D721Med (cell line): ENCODE measurements at regions not wholly inside any gene's neighbourhood (a gene's known extent, or its start where the extent isn't known, plus 50 kb on each side); places are given as distances from the start of the nearest gene placed in this dataset.
"Not testable (repeated sequence)": the region's sequence is repeated elsewhere in the genome, so short reads cannot be mapped to it uniquely, and the experiment has no call there.

Source experiments
- DNase-seq: peaks from one replicate; pipeline ENCODE4 v3.0.0; 2011; ENCODE audit warnings: low spot score; ENCODE audit not compliant: insufficient read length
- FAIRE-seq: peaks from 2 replicates; lab custom pipeline; 2011; peaks lifted over from hg19 to GRCh38; lab: Jason Lieb, UNC
- CTCF ChIP-seq: IDR thresholded peaks from 2 replicates; pipeline ENCODE4 v1.5.1; 2012; ENCODE audit warnings: mild to moderate bottlenecking, control low read depth; ENCODE audit not compliant: insufficient read depth; ENCODE audit errors: missing control alignments

- TF ChIP-seq CTCF, result no peak
- FAIRE-seq (no peak), DNase-seq (no peak)
These were observed 455.3 kb downstream of the EPM2A start for GRCh38 chr6:145279993-145280392.

GRCh38 chr6:145283209-145283608 lies 452.1 kb downstream of the EPM2A start:
- not testable (repeated sequence) for FAIRE-seq, DNase-seq

GRCh38 chr6:145283856-145284255 lies 451.5 kb downstream of the EPM2A start:
- FAIRE-seq (no peak), DNase-seq (no peak)
- TF ChIP-seq CTCF, result no peak

- no peak for DNase-seq
- TF ChIP-seq CTCF, result no peak
- no peak for FAIRE-seq
These were observed 448.4 kb downstream of the EPM2A start for GRCh38 chr6:145286916-145287315.

GRCh38 chr6:145289573-145289972 lies 445.7 kb downstream of the EPM2A start:
- no peak for DNase-seq
- FAIRE-seq, result no peak
- TF ChIP-seq CTCF, result no peak

- FAIRE-seq (no peak), DNase-seq (no peak)
- no peak for TF ChIP-seq CTCF
These were observed 445.2 kb downstream of the EPM2A start for GRCh38 chr6:145290122-145290521.

- FAIRE-seq, result no peak
- TF ChIP-seq CTCF, result no peak
- DNase-seq, result no peak
These were observed 443.3 kb downstream of the EPM2A start for GRCh38 chr6:145292066-145292465.

- DNase-seq (no peak), FAIRE-seq (no peak)
- TF ChIP-seq CTCF, result no peak
These were observed 440.4 kb downstream of the EPM2A start for GRCh38 chr6:145294942-145295341.
